ENCODE measurements at regions not wholly inside any gene's neighbourhood (a gene's known extent, or its start where the extent isn't known, plus 50 kb on each side); places are given as distances from the start of the nearest gene placed in this dataset.

- Histone ChIP-seq H3K27me3 (no peaks in the 10 kb centered on the region), H3K27ac (no peak overlapping the region), H3K4me1 (no peaks in the 10 kb centered on the region), H3K4me3 (no peak overlapping the region), H3K9me3 (no peaks in the 10 kb centered on the region), H3K36me3 (no peaks in the 10 kb centered on the region)
- 60 to 73% (median 68%) methylated on average over 2 of the region's 2 CpGs for WGBS, 5 donors
- TF ChIP-seq EP300 (IDR thresholded peaks at IDR 0.05) (no peak), POLR2A (IDR thresholded peaks at IDR 0.05) (no peak), POLR2AphosphoS5 (IDR thresholded peaks at IDR 0.05) (no peak), CTCF (IDR thresholded peaks at IDR 0.05) (no peak)
- no peak for DNase-seq
- intact Hi-C loops (cut with DNase I; ENCODE audit: low total_unique reads), result no loop called here
Measured at GRCh38 chr6:82833481-82833880, 232.2 kb downstream of the UBE3D start.

- no peak overlapping the region for H3K27ac ChIP-seq
- no peak for DNase-seq
- H3K4me3 ChIP-seq, result no peak overlapping the region
- H3K36me3 ChIP-seq, result no peaks in the 10 kb centered on the region
- intact Hi-C loops (cut with DNase I; ENCODE audit: low total_unique reads), result no loop called here
- no peaks in the 10 kb centered on the region for H3K9me3 ChIP-seq
- WGBS, 5 donors, result 73 to 76% (median 76%) methylated on average over 12 of the region's 12 CpGs
- TF ChIP-seq POLR2AphosphoS5 (IDR thresholded peaks at IDR 0.05) (no peak), CTCF (IDR thresholded peaks at IDR 0.05) (no peak), EP300 (IDR thresholded peaks at IDR 0.05) (no peak), POLR2A (IDR thresholded peaks at IDR 0.05) (no peak)
- H3K27me3 ChIP-seq, result no peaks in the 10 kb centered on the region
- H3K4me1 ChIP-seq, result no peaks in the 10 kb centered on the region
Measured at GRCh38 chr6:82836022-82836575, 229.5 kb downstream of the UBE3D start.

DNA sequence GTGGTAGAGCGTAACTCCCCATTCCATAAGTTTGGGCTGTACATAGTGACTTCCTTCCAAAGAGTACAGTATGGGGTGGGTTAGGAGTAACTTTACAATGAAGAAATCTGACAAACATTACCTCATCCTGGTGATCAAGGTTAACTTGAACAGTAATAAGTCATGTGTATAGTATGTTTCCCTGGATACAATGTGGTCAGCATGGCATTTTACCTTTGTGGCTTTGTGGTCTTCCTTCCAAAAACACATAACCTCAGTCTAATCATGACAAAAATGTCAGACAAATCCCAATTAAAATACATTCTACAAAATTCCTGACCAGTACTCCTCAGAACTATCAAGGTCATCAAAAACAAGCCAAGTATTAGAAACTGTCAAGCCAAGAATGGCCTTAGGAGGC lies 225.1 kb downstream of the UBE3D start:
- DNase-seq, result no peak
- intact Hi-C loops (cut with DNase I; ENCODE audit: low total_unique reads), result no loop called here
- WGBS, 5 donors, result 91 to 100% (median 96%) methylated on average over 1 of the region's 1 CpG
- H3K27me3 ChIP-seq, result no peaks in the 10 kb centered on the region
- no peaks in the 10 kb centered on the region for H3K9me3 ChIP-seq
- no peak overlapping the region for H3K4me3 ChIP-seq
- no peaks in the 10 kb centered on the region for H3K4me1 ChIP-seq
- TF ChIP-seq EP300 (IDR thresholded peaks at IDR 0.05) (no peak), POLR2A (IDR thresholded peaks at IDR 0.05) (no peak), CTCF (IDR thresholded peaks at IDR 0.05) (no peak), POLR2AphosphoS5 (IDR thresholded peaks at IDR 0.05) (no peak)
- no peak overlapping the region for H3K27ac ChIP-seq
- H3K36me3 ChIP-seq, result no peaks in the 10 kb centered on the region

DNA sequence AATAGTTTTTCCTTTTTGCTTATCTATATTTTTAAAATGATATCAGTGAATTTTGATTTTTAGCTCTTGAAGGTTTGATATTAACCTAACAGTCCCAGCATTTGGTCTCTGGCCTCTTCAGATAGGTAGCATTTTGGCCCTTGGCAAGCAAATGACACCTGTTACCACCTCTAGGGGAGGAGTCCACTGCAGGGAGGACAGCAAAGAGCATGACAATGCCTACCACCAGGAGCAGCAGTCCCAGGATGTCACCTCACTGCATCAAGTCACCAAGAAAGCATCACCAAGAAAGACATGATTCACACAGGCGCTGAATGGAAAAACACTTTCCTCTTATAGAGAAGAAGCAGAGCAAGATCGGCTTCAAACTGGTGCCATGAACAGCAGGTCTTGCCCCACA lies 224.3 kb downstream of the UBE3D start:
- no peaks in the 10 kb centered on the region for H3K9me3 ChIP-seq
- no peak overlapping the region for H3K27ac ChIP-seq
- TF ChIP-seq EP300 (IDR thresholded peaks at IDR 0.05), result no peak
- TF ChIP-seq CTCF (IDR thresholded peaks at IDR 0.05), result no peak
- TF ChIP-seq POLR2AphosphoS5 (IDR thresholded peaks at IDR 0.05), result no peak
- TF ChIP-seq POLR2A (IDR thresholded peaks at IDR 0.05), result no peak
- DNase-seq, result no peak
- intact Hi-C loops (cut with DNase I; ENCODE audit: low total_unique reads), result no loop called here
- no peaks in the 10 kb centered on the region for H3K4me1 ChIP-seq
- H3K36me3 ChIP-seq, result no peaks in the 10 kb centered on the region
- no peak overlapping the region for H3K4me3 ChIP-seq
- H3K27me3 ChIP-seq, result no peaks in the 10 kb centered on the region
- 90 to 100% (median 94%) methylated on average over 2 of the region's 2 CpGs for WGBS, 5 donors
